B cell (primary cell): ENCODE measurements at regions not wholly inside any gene's neighbourhood (a gene's known extent, or its start where the extent isn't known, plus 50 kb on each side); places are given as distances from the start of the nearest gene placed in this dataset.

ENCODE experiments used
- ATAC-seq: fragments of 200-7000 bp; cut with Tn5 transposase; one replicate; pipeline ENCODE4 v1.10.0; 2021; ENCODE audit warnings: low read depth, mild to moderate bottlenecking, moderate number of reproducible peaks, moderate library complexity
- CTCF ChIA-PET: fragments of 350-600 bp; sonication (Branson Sonifier 250); formaldehyde crosslinking; loops from one replicate; lab custom pipeline; 2021; ENCODE audit warnings: antibody characterized with exemption, inconsistent platforms; lab: Charles Lee
- POLR2A ChIA-PET: fragments of 350-600 bp; sonication (Branson Sonifier 250); formaldehyde crosslinking; loops from one replicate; lab custom pipeline; 2021; ENCODE audit warnings: antibody characterized with exemption; lab: Charles Lee
- DNase-seq: peaks from one replicate; pipeline ENCODE4 v3.0.0; 2013
- H2AFZ ChIP-seq: 2 replicates; pipeline ENCODE4 v1.6.1; 2012; ENCODE audit warnings: mild to moderate bottlenecking, low read depth, low read length; ENCODE audit not compliant: insufficient read depth, poor library complexity, severe bottlenecking
- H3K27ac ChIP-seq, 2 donors: 1 replicate in 1 of 2; 2 replicates in 1 of 2; pipeline ENCODE4 v1.5.1; 2012 to 2013; ENCODE audit warnings: low read length in 2 of 2, mild to moderate bottlenecking in 2 of 2, moderate library complexity in 1 of 2
- H3K27me3 ChIP-seq, 4 experiments: fragments of 200-600 bp in 1 of 4; sonication (generic) in 1 of 4; replicated peaks in 1 of 4; 1 replicate in 2 of 4; 2 replicates in 2 of 4; pipeline versions ENCODE4 v1.6.1 to v1.7.0; 2013 to 2016; ENCODE audit warnings: low read length in 3 of 4, mild to moderate bottlenecking in 2 of 4, mixed read lengths in 1 of 4, moderate library complexity in 1 of 4; ENCODE audit not compliant: insufficient read depth in 4 of 4, control insufficient read depth in 3 of 4; ENCODE audit errors: control extremely low read depth in 1 of 4
- H3K36me3 ChIP-seq, 2 experiments: replicated peaks in 1 of 2; 1 replicate in 1 of 2; 2 replicates in 1 of 2; pipeline versions ENCODE4 v1.6.1 to v1.7.1; 2013; ENCODE audit warnings: low read length in 1 of 2; ENCODE audit not compliant: insufficient read depth in 2 of 2, control insufficient read depth in 1 of 2; ENCODE audit errors: control extremely low read depth in 1 of 2, extremely low read depth in 1 of 2
- H3K4me1 ChIP-seq, 2 donors: fragments of 200-600 bp in 1 of 2; sonication (generic) in 1 of 2; 1 replicate in 1 of 2; 2 replicates in 1 of 2; pipeline versions ENCODE4 v1.5.1 to v1.6.1; 2013 to 2017; ENCODE audit warnings: low read length in 2 of 2; ENCODE audit not compliant: control insufficient read depth in 2 of 2, insufficient read depth in 2 of 2
- H3K4me2 ChIP-seq: replicated peaks from 2 replicates; pipeline ENCODE3; 2012; ENCODE audit warnings: mild to moderate bottlenecking, low read depth, low read length; ENCODE audit not compliant: poor library complexity, severe bottlenecking
- H3K4me3 ChIP-seq, 5 experiments: fragments of 200-600 bp in 1 of 5; sonication (generic) in 1 of 5; 1 replicate in 3 of 5; 2 replicates in 2 of 5; pipeline versions ENCODE4 v1.5.1 to v1.7.0; 2011 to 2016; ENCODE audit warnings: low read length in 4 of 5, mild to moderate bottlenecking in 4 of 5, low read depth in 2 of 5, control low read depth in 1 of 5, moderate library complexity in 1 of 5; ENCODE audit not compliant: insufficient read depth in 1 of 5; ENCODE audit errors: control extremely low read depth in 1 of 5, extremely low read depth in 1 of 5
- H3K79me2 ChIP-seq: fragments of 200-600 bp; sonication (generic); one replicate; pipeline ENCODE4 v1.6.0; 2016; ENCODE audit warnings: low read length; ENCODE audit not compliant: control insufficient read depth, insufficient read depth
- H3K9ac ChIP-seq: fragments of 200-600 bp; sonication (generic); 2 replicates; pipeline ENCODE4 v1.6.1; 2017; ENCODE audit warnings: mild to moderate bottlenecking, low read length, moderate library complexity
- H3K9me3 ChIP-seq, 3 donors: one replicate each; pipeline versions ENCODE4 v1.6.1 to v1.7.1; 2013; ENCODE audit warnings: low read length in 2 of 3; ENCODE audit not compliant: control insufficient read depth in 2 of 3, insufficient read depth in 1 of 3; ENCODE audit errors: control extremely low read depth in 1 of 3
- H4K20me1 ChIP-seq: 2 replicates; pipeline ENCODE4 v1.6.0; 2012; ENCODE audit warnings: mild to moderate bottlenecking, low read length; ENCODE audit not compliant: insufficient read depth, control insufficient read depth, poor library complexity, severe bottlenecking
- H3K27ac Mint-ChIP-seq: one replicate; pipeline ENCODE4 v1.8.0; 2021; ENCODE audit warnings: mixed read lengths
- H3K27me3 Mint-ChIP-seq: one replicate; pipeline ENCODE4 v1.8.0; 2021; ENCODE audit warnings: mixed read lengths
- H3K4me1 Mint-ChIP-seq: one replicate; pipeline ENCODE4 v1.8.0; 2021; ENCODE audit warnings: mixed read lengths
- H3K4me3 Mint-ChIP-seq: one replicate; pipeline ENCODE4 v1.8.0; 2021; ENCODE audit warnings: mixed read lengths
- H3K9me3 Mint-ChIP-seq: one replicate; pipeline ENCODE4 v1.8.0; 2022; ENCODE audit warnings: mixed read lengths; ENCODE audit not compliant: insufficient read depth
- EZH2 ChIP-seq: IDR thresholded peaks from 2 replicates; pipeline ENCODE4 v1.6.1; 2012; ENCODE audit warnings: borderline replicate concordance, low read depth, mild to moderate bottlenecking, moderate library complexity, low read length; ENCODE audit not compliant: insufficient read depth, poor library complexity, severe bottlenecking
- WGBS: methylation state at CpG from one replicate; pipeline ENCODE4 v1.1.5; 2013; ENCODE audit warnings: missing lambda C conversion rate; ENCODE audit not compliant: insufficient coverage; 5-methylcytosine and 5-hydroxymethylcytosine counted together
- intact Hi-C: fragments of 100-400 bp; cut with micrococcal nuclease; formaldehyde crosslinking; loops from one replicate; pipeline ENCODE4 v1.10.0; 2022
- TF ChIP-seq, protein P1 (sequence below): fragments of 200-600 bp; IDR thresholded peaks from one replicate; pipeline ENCODE4 v1.8.0; 2022; ENCODE audit warnings: antibody characterized with exemption, mild to moderate bottlenecking

DNA sequence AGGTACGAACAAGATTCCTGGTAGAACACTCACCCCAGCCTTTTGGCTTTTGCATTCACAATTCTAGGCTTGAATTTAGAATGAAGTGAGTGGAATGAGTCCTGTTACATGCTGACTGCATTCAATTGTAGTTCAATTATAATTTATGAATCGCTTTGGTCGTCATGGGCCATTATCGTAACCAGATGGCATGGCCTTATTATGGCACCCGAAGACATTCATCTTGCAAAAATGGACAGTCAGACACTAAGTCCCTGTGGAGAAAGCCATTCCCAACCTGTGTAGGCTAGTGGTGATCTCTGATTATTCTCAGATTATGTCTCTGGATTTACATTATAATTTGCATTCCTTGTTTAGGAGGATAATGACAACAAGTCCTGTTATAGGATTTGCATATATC lies 292.4 kb upstream of the NPSR1 start:
- Histone ChIP-seq H3K79me2 (no peaks in the 10 kb centered on the region), H3K9ac (no peak overlapping the region), H3K27me3 (no peaks in the 10 kb centered on the region), H3K4me3 (no peak overlapping the region), H2AFZ (no peak overlapping the region), H3K4me1 (no peaks in the 10 kb centered on the region), H3K27ac (no peak overlapping the region), H3K9me3 (no peaks in the 10 kb centered on the region), H4K20me1 (no peaks in the 10 kb centered on the region), H3K4me2 (no peak overlapping the region), H3K36me3 (no peaks in the 10 kb centered on the region)
- ChIA-PET POLR2A (no interaction called here), CTCF (no interaction called here)
- H3K27ac Mint-ChIP-seq: no peak overlapping the region
- TF ChIP-seq, protein P1, sequence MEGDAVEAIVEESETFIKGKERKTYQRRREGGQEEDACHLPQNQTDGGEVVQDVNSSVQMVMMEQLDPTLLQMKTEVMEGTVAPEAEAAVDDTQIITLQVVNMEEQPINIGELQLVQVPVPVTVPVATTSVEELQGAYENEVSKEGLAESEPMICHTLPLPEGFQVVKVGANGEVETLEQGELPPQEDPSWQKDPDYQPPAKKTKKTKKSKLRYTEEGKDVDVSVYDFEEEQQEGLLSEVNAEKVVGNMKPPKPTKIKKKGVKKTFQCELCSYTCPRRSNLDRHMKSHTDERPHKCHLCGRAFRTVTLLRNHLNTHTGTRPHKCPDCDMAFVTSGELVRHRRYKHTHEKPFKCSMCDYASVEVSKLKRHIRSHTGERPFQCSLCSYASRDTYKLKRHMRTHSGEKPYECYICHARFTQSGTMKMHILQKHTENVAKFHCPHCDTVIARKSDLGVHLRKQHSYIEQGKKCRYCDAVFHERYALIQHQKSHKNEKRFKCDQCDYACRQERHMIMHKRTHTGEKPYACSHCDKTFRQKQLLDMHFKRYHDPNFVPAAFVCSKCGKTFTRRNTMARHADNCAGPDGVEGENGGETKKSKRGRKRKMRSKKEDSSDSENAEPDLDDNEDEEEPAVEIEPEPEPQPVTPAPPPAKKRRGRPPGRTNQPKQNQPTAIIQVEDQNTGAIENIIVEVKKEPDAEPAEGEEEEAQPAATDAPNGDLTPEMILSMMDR: no peak
- no peak for TF ChIP-seq EZH2
- ATAC-seq (no peak), DNase-seq (no peak)
- H3K4me1 Mint-ChIP-seq: no peaks in the 10 kb centered on the region
- H3K4me3 Mint-ChIP-seq: no peak overlapping the region
- 100% methylated on average over 4 of the region's 5 CpGs for WGBS
- no peaks in the 10 kb centered on the region for H3K9me3 Mint-ChIP-seq
- H3K27me3 Mint-ChIP-seq: no peaks in the 10 kb centered on the region
- intact Hi-C loops: no loop called here

DNA sequence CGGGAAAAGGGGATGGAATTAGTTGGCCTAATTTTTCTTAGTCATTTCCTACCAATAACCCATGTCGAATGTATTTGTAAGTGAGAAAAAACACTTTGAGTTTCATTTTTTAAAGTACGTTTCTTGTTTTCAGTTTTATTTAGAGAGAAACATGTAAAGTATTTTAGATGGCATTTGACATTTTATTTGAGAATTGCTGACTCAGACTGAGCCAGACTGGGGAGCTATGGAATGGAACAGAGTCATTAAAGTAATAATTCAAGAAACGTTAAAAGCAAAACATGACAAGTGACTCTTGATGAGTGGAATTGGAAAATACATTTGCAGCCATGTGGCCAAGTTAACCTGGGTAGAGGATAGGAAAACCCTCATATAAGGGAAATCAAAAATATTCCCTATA lies 286.1 kb upstream of the NPSR1 start:
- H3K9ac ChIP-seq: no peak overlapping the region
- H3K4me3 Mint-ChIP-seq: no peak overlapping the region
- H3K27ac Mint-ChIP-seq: no peak overlapping the region
- H3K4me1 Mint-ChIP-seq: no peaks in the 10 kb centered on the region
- no peaks in the 10 kb centered on the region for H3K79me2 ChIP-seq
- intact Hi-C loops: no loop called here
- H3K4me2 ChIP-seq: no peak overlapping the region
- ChIA-PET POLR2A (no interaction called here), CTCF (no interaction called here)
- no peaks in the 10 kb centered on the region for H3K4me1 ChIP-seq
- no peak overlapping the region for H3K27ac ChIP-seq
- no peak overlapping the region for H2AFZ ChIP-seq
- ATAC-seq: no peak
- H3K4me3 ChIP-seq: no peak overlapping the region
- WGBS: 100% methylated on average over 2 of the region's 4 CpGs
- H3K27me3 Mint-ChIP-seq: no peaks in the 10 kb centered on the region
- TF ChIP-seq, protein P1: no peak
- no peak for TF ChIP-seq EZH2
- no peaks in the 10 kb centered on the region for H3K36me3 ChIP-seq
- H4K20me1 ChIP-seq: no peaks in the 10 kb centered on the region
- H3K9me3 Mint-ChIP-seq: no peaks in the 10 kb centered on the region
- no peaks in the 10 kb centered on the region for H3K27me3 ChIP-seq
- no peak for DNase-seq
- no peaks in the 10 kb centered on the region for H3K9me3 ChIP-seq
